Mucosa of rectum (tissue), 2 donors: ENCODE measurements at regions not wholly inside any gene's neighbourhood (a gene's known extent, or its start where the extent isn't known, plus 50 kb on each side); places are given as distances from the start of the nearest gene placed in this dataset.

Source experiments
- H3K27ac ChIP-seq, 2 donors: one replicate each; pipeline ENCODE4 v1.7.0; 2013; ENCODE audit warnings: inconsistent platforms in 2 of 2, low read depth in 2 of 2, low read length in 2 of 2
- H3K27me3 ChIP-seq, 2 donors: one replicate each; pipeline ENCODE4 v1.7.0; 2013; ENCODE audit warnings: low read length in 2 of 2; ENCODE audit not compliant: control insufficient read depth in 2 of 2, insufficient read depth in 2 of 2
- H3K36me3 ChIP-seq, 2 donors: one replicate each; pipeline ENCODE4 v1.7.0; 2013; ENCODE audit warnings: low read length in 2 of 2; ENCODE audit not compliant: control insufficient read depth in 2 of 2, insufficient read depth in 2 of 2
- H3K4me1 ChIP-seq, 2 donors: one replicate each; pipeline ENCODE4 v1.7.0; 2013; ENCODE audit warnings: low read length in 2 of 2, mild to moderate bottlenecking in 1 of 2; ENCODE audit not compliant: control insufficient read depth in 2 of 2, insufficient read depth in 2 of 2
- H3K4me3 ChIP-seq, 2 donors: one replicate each; pipeline ENCODE4 v1.7.0; 2013; ENCODE audit warnings: low read length in 2 of 2
- H3K9ac ChIP-seq, 2 donors: one replicate each; pipeline ENCODE4 v1.7.0; 2013; ENCODE audit warnings: low read length in 2 of 2, low read depth in 1 of 2, mild to moderate bottlenecking in 1 of 2
- H3K9me3 ChIP-seq, 2 donors: one replicate each; pipeline ENCODE4 v1.7.0; 2013; ENCODE audit warnings: low read length in 2 of 2; ENCODE audit not compliant: control insufficient read depth in 2 of 2
- donor health status: healthy.
- donor health status: Normal muscosa, but diverticular disease.

DNA sequence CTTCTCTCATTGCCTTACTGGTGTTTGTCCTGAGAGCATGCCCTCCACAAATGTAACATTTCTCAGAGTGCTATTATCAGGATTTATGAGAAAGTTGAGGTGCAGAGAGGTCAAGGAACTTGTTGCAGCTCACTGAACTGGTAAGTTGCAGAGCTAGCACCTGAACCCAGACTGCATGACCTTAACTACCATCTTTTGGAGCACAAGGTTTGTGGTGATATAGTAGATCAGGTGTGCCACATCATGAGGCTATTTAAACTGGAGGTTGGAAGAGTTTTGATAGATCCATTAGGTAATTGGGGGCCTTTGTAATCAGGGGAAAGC, 112.0 kb upstream of the CITED2 start:
- Histone ChIP-seq H3K36me3 (no peaks in the 10 kb centered on the region), H3K27ac (no peak overlapping the region), H3K9me3 (no peaks in the 10 kb centered on the region), H3K27me3 (no peaks in the 10 kb centered on the region), H3K4me3 (no peak overlapping the region), H3K4me1 (no peaks in the 10 kb centered on the region), H3K9ac (no peak overlapping the region)

DNA sequence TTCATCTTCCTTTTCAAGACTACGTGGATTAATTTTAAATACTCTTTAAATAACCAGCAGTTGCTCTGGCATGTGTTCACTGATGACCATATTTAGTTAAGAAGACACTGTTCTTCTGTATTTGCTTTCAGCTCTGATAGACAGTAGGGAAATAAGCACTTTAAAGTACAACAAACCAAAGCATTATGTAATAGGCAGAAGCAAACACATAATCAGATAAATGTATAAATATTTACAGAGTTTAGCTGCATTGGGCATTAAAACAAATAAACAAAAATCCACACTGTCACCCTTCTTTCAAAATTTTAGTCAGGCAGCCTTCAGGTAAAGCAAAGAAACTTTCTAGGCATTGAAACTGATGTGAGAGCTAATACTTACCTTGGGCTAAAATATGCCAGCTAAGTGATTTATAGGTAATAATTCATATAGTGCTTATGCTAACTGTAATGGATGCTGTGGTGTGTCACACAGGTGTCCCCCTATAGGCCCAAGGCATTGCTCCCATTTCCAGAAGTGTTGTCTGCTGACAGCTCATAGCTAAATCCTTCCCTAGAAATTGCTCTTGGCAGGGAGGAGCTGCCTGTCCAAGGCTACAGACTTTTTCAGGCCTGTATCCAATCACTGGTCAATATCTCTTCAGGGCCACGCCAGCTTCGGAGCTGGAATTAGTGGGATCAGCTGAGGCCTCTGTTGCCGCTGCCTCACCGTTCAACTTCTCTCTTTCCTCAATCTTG, 111.5 kb upstream of the CITED2 start:
- H3K4me1 ChIP-seq: no peaks in the 10 kb centered on the region
- no peak overlapping the region for H3K27ac ChIP-seq
- no peaks in the 10 kb centered on the region for H3K27me3 ChIP-seq
- no peaks in the 10 kb centered on the region for H3K9me3 ChIP-seq
- H3K9ac ChIP-seq: no peak overlapping the region
- H3K36me3 ChIP-seq: no peaks in the 10 kb centered on the region
- H3K4me3 ChIP-seq: no peak overlapping the region

DNA sequence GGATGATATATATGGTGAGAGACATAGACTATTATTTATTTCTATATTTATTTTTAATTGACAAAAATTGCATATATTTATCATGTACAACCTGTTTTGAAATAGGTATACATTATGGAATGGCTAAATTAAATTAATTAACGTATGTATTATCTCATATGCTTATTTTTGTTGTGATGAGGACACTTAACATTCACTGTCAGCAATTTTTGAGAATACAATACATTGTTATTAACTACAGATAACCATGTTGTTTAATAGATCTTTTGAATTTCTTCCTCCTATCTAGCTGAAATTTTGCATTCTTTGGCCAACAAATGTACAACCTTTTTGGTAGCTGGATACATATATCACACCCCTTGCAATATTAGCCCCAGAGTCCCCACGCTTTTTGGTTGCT, 110.7 kb upstream of the CITED2 start:
- no peaks in the 10 kb centered on the region for H3K9me3 ChIP-seq
- H3K27me3 ChIP-seq: no peaks in the 10 kb centered on the region
- no peaks in the 10 kb centered on the region for H3K36me3 ChIP-seq
- H3K27ac ChIP-seq: no peak overlapping the region
- no peak overlapping the region for H3K4me3 ChIP-seq
- H3K4me1 ChIP-seq: no peaks in the 10 kb centered on the region
- no peak overlapping the region for H3K9ac ChIP-seq

DNA sequence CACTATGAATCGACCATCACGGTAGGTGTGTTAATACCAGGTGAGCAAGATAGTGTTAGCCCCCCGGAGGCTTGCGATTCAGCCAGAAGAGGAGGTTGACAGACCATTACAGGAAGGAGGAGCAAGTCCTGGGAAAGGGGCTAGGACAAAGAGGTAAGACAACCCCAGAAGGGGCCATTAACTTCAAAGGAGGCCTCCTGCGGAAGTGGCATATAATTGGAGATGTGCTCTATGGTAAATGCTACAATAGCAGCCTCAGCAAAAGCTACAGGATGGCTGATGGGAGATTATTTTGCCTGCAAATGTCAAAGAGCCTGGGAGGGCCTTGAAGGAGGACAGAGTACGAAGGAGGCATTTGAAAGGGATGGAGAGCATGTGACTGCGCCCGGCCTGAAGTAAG, 108.6 kb upstream of the CITED2 start:
- no peaks in the 10 kb centered on the region for H3K27me3 ChIP-seq
- no peak overlapping the region for H3K4me3 ChIP-seq
- no peaks in the 10 kb centered on the region for H3K4me1 ChIP-seq

GRCh38 chr6:139482287-139482686, 107.8 kb upstream of the CITED2 start:
- H3K4me1 ChIP-seq: no peaks in the 10 kb centered on the region

More for the DNA sequence above, 108.6 kb upstream of the CITED2 start:
- no peak overlapping the region for H3K9ac ChIP-seq
- H3K27ac ChIP-seq: no peak overlapping the region
- no peaks in the 10 kb centered on the region for H3K36me3 ChIP-seq
- no peaks in the 10 kb centered on the region for H3K9me3 ChIP-seq

DNA sequence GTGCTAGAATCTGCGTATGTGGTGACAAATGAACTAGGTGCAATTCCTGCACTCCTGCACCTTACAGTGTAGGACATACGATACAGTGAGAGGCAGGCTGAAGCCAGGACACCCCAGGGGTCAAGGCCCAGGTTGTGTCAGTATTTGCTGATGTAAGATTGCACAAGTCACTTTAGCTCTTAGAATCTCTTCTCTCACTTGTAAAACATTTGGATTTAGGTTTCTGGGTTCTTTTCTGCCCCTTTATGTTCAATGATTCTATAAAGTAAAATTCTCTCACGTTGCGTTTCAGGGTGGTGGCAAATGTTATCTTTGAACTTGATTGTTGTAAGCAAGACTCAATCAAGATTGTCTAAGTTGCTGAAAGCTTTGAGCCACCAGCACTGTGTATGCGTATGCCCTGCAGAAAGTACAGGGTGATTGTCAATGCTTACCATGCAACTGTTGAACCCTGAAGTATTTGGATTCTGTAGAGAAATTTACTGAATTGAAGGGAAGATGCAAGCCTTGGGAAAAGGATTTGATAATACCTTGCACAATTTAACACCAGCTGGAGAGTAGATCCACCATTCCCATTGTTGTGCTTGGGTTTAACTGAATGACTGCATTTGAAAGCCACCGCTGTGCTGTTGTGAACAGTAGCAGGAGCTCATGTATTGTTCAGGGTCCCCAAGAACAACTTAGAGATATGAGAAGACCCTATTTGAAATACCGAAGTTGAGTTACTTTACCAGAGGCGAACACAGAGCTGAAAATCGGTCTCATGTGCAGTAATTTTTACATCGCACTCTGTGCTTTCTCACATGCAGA, 106.1 kb upstream of the CITED2 start:
- Histone ChIP-seq H3K27ac (no peak overlapping the region), H3K4me1 (no peaks in the 10 kb centered on the region), H3K4me3 (no peak overlapping the region), H3K9ac (no peak overlapping the region), H3K36me3 (no peaks in the 10 kb centered on the region), H3K27me3 (no peaks in the 10 kb centered on the region), H3K9me3 (no peaks in the 10 kb centered on the region)

More at GRCh38 chr6:139482287-139482686, 107.8 kb upstream of the CITED2 start:
- Histone ChIP-seq H3K9me3 (no peaks in the 10 kb centered on the region), H3K36me3 (no peaks in the 10 kb centered on the region), H3K9ac (no peak overlapping the region), H3K27ac (no peak overlapping the region), H3K4me3 (no peak overlapping the region), H3K27me3 (no peaks in the 10 kb centered on the region)

GRCh38 chr6:139479433-139480222, 105.2 kb upstream of the CITED2 start:
- Histone ChIP-seq H3K27ac (no peak overlapping the region), H3K36me3 (no peaks in the 10 kb centered on the region), H3K27me3 (no peaks in the 10 kb centered on the region), H3K4me1 (no peaks in the 10 kb centered on the region), H3K9ac (no peak overlapping the region), H3K9me3 (no peaks in the 10 kb centered on the region), H3K4me3 (no peak overlapping the region)

DNA sequence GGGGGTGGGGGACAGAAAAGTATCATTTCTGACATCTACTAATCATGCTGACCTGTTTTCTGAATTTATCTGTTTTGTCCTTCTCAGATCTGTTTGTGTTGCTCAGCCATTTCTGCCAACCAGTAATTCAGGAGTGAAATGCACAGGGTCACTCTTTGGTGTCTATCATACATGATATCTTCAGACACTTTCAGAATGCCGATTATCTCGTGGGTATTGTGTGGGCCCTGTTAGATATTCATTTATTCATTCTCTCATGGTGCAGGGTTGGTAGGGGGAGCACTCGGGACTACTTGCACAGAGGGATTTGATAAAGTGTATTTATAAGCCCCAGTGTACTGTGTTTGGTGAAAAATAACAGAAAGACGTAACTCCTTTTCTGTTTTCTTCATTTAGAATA, 101.2 kb upstream of the CITED2 start:
- H3K4me3 ChIP-seq: no peak overlapping the region
- no peaks in the 10 kb centered on the region for H3K9me3 ChIP-seq
- no peak overlapping the region for H3K9ac ChIP-seq
- H3K4me1 ChIP-seq: no peaks in the 10 kb centered on the region
- no peaks in the 10 kb centered on the region for H3K36me3 ChIP-seq
- no peak overlapping the region for H3K27ac ChIP-seq
- no peaks in the 10 kb centered on the region for H3K27me3 ChIP-seq

GRCh38 chr6:139475241-139475640, 100.8 kb upstream of the CITED2 start:
- H3K9me3 ChIP-seq: no peaks in the 10 kb centered on the region
- no peaks in the 10 kb centered on the region for H3K36me3 ChIP-seq
- no peak overlapping the region for H3K9ac ChIP-seq
- no peaks in the 10 kb centered on the region for H3K27me3 ChIP-seq
- H3K27ac ChIP-seq: no peak overlapping the region
- no peak overlapping the region for H3K4me3 ChIP-seq
- no peaks in the 10 kb centered on the region for H3K4me1 ChIP-seq
